ENCODE measurements at regions not wholly inside any gene's neighbourhood (a gene's known extent, or its start where the extent isn't known, plus 50 kb on each side); places are given as distances from the start of the nearest gene placed in this dataset.
A peak's percentile ranks its signal among the peaks of the same experiment; 100 is the strongest.

- DNase-seq (ENCODE audit: low read depth in 2 of 2), result no peak
Measured at GRCh38 chr5:44659334-44659733, 149.4 kb upstream of the MRPS30 start.

- DNase-seq (ENCODE audit: low read depth in 2 of 2), result no peak
Measured at GRCh38 chr5:44652674-44653073, 156.1 kb upstream of the MRPS30 start.

DNA sequence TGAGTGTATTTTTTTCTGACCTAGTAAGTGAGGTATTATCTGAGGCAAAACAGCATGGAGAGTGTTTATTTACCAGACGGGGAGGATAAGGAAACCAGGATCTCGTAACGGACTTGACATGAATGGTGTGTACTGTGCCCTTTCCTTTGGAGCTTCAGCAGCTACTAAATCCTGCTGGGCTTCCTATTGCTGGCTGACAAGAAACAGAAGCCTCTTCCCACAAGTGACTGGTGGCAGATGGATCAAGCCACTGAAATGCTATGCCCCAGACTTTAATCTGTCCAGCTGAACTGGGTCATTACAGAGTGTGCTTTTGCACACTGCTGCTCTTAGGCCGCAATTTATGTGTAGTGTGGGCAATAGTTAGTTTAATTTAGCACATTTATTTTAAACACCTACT is 162.7 kb upstream of the MRPS30 start:
- no peak for DNase-seq (ENCODE audit: low read depth in 2 of 2)

DNA sequence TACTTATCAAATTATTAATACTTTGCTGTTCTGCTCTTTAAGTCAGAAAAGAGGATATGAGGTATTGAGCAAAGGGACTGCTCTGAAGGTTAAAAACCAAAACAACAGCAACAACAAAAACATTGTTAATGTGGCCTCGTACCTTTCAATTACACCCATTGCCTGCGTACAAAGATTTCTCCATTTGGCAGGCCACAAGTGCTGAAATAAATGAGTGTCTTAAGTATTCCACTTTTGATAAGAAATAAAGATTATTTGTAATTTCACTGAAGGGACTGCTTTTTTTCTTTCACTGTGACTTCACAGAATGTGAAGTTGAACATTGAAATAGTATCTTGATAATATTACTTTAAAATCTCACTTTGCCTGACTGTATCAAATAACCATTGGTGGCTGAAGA is 163.2 kb upstream of the MRPS30 start:
- no peak for DNase-seq (ENCODE audit: low read depth in 2 of 2)

GRCh38 chr5:44644628-44645027 is 164.1 kb upstream of the MRPS30 start:
- DNase-seq (ENCODE audit: low read depth in 2 of 2), result no peak

DNA sequence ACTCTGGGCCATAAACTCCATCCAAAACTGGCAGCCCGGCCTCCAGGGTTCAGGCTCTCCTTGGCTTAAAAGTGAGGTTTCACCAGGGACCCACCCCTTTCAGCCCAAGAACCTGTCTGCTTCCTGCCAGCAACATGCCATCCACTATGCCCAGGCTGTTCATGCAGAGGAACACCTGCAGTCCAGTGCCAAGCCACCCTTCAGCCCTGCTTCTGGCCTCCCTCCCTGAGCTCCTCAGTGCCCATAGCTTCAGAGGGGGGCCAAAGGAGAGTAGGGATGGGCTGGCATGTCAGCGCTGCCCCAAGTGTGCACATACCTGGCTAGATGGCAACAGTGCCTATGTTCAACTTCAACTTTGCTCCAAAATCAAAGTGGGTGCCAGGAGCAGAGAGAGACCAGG is 166.9 kb upstream of the MRPS30 start:
- DNase-seq (ENCODE audit: low read depth in 2 of 2), result no peak

GRCh38 chr5:44640945-44641456 is 167.7 kb upstream of the MRPS30 start:
- DNase-seq (ENCODE audit: low read depth in 2 of 2), result no peak

DNA sequence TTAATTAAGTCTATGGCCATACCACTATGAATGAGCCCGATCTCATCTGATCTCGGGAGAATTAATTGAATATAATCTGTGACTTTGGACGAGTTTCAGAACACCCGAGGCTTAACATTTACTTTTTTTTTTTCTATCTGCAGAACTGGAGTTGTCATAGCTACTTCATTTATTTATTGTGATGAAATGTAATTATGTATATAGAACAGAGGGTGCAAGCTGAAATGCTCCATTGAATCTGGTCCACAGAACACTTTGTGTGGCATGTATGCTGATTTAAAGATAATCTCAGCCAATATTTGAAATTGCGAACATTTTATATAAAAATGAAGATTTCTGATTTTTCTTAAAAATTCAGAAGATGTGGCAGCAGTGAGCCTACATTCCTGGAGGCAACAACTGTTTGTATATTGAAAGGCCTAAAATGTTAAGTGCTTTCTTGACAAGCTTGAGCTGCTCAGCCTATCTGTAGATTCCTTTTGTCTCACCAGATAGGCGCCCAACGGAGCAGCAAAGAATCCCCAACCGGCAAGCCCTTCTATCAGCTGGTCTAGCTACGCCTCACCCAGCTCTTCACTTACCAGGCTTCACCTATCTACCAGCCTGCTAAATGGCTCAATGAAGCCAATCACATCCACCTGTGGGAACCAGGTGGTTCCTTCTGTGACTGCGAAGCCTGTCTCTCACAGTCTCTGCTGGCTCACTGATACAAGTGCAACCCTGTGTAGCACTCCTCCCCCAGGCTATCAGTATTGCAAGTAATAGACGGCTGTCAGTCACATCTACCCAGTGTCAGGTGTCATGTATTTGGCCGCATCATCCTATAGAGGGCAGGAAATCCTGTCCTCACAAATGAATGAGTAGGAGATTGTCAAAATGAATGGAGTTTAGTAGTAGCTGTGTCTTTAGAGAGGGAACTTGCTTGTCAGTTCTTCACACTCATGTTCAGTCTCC is 170.6 kb upstream of the MRPS30 start:
- DNase-seq (ENCODE audit: low read depth in 2 of 2), result no peak

DNA sequence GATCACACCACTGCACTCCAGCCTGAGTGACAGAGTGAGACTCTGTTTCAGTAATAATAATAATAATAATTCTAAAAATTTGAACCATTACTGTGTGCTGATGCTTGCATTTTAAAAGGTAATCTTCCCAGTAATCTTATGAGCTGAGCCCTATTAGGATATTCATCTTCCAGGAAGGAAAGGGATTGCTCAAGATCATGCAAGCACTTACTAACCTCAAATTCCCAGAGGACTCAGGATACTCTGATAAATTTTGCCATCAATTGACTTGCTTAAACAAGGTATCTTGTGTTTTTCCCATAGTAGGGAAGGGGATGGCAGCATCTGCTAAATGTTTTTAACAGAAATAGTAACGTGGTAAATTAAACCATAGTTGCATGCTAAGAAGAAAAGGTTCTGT is 176.4 kb upstream of the MRPS30 start:
- no peak for DNase-seq (ENCODE audit: low read depth in 2 of 2)

DNA sequence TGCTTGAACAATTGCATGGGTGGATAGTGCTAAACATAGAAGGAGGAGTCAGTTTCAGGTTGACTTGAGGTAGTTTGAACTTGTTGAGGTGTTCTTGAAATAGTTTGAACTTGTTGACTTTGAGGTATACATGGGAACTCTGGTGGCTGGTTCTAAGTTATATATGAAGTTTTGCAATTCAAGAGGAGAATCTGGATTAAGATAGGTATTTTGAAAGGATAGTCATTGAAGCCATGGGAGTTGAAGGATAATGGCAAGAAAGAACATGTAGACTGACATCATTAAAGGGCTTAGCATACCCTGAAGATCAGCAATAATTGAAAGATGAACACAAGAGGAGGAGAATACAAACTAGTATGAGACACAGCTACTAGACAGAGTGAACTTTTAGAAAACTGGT is 181.9 kb upstream of the MRPS30 start:
- DNase-seq (ENCODE audit: low read depth in 2 of 2), result no peak

DNA sequence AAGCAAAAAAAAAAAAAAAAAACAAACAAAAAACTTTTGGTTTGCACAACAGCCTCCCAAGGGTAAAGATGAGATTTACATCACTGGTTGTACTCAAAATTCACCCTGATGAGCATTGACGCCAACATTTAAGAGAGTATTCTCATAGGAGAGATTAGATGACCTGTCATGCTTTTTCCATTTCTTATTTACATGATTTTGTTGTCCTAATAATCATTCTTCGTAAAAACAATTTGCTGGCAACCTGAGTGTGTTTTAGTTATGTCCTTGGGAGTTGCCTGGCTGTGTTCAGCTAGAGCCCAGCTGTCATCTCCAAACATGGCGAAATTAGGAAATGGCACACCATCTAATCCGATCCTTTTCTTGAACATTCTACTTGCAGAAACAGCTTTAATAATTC is 186.4 kb upstream of the MRPS30 start:
- DNase-seq (ENCODE audit: low read depth in 2 of 2), result no peak

DNA sequence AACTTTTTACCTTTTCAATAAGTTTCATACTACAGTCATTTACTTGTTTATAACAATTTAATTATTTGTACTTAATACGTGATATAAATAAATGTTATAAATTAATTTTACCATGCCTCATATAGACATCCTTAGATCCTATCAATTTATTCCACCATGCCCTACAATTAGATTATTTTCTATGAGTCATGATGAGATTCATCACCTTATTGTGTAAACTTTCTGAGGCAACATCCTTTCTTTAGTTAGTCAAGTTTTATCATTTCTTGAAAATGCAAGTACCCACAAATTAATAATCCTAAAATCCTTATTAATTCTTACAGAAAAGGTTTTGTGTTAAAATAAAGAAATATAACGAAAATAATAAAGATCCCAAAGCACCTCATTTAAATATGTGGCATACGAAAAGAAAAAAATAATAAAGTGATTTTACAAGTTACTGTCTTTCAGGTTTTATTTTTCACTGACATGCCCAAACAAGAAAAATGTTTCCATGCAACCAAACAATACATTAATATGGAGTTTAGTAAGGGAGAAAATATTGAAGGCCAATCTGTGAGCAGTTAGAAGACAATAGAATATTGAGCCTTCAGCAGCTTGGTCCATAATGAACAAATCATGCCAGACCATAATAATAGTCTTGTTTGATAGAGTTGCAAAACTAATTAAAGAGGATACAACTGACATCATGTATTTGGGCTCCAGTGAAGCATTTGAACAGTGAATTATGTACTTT is 188.7 kb upstream of the MRPS30 start:
- no peak for DNase-seq (ENCODE audit: low read depth in 2 of 2)

- no peak for DNase-seq (ENCODE audit: low read depth in 2 of 2)
Measured at GRCh38 chr5:44614845-44615244, 193.9 kb upstream of the MRPS30 start.

DNA sequence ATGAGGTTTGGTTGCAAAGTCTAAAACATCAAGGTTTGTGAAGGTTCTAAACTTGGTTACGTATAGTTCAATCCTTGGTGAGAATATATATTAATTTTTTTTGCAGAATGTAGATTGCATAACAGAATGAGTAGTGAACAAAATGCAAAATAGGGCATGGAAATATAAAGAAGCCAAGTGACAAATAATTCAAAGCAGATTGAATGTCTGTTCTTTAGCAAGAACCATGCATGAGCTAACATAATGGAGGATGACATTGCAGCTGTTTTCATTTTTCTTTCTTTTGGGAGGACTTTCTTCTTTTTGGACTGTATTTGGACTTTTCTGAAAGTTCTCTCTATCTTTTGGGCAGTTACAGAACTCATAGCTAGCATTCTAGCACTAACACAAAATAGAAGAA is 194.8 kb upstream of the MRPS30 start:
- DNase-seq (ENCODE audit: low read depth in 2 of 2), result no peak

- DNase-seq (ENCODE audit: low read depth in 2 of 2), result no peak
Measured at GRCh38 chr5:44605926-44606325, 202.8 kb upstream of the MRPS30 start.

GRCh38 chr5:44603496-44604272 is 205.1 kb upstream of the MRPS30 start:
- DNase-seq (ENCODE audit: low read depth in 2 of 2), result no peak

DNA sequence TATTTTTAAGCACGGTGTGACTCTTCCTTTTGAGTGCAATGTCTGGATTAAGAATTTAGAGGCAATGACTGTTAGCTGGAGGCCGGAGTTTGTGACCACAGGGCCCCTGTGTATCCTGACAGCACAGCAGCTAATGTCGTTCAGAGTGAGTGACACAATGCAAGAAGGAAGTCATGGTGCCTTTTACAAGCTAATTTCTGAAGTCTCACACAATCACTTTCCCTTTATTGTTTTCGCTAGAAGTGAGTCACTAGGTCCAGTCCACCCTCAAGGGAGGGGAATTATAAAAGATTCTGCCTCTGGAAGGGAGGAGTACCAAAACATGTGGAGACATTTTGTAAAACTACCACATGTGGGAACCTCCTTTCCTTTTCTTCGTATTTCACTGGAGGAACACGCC is 185.5 kb upstream of the FGF10 start:
- DNase-seq (ENCODE audit: low read depth in 2 of 2), result no peak

DNA sequence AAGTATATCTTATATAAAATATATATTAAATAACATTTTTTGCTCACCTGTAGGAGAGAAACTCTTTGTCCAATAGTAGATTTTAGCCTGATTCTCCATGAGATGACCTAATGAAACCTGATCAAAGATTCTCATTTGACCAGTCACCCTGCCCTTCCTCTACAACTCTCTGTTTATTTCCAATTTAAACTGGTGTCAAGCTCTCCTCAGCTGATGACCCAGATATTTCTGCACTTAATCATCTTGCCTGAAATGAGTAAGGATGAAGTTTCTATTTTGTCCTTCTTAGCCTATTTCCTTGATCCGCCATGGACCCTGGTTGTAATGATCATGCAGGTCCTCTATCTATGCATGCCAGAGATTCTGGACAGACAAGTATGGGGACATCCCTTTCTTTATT is 179.3 kb upstream of the FGF10 start:
- DNase-seq (ENCODE audit: low read depth in 2 of 2), result no peak

DNA sequence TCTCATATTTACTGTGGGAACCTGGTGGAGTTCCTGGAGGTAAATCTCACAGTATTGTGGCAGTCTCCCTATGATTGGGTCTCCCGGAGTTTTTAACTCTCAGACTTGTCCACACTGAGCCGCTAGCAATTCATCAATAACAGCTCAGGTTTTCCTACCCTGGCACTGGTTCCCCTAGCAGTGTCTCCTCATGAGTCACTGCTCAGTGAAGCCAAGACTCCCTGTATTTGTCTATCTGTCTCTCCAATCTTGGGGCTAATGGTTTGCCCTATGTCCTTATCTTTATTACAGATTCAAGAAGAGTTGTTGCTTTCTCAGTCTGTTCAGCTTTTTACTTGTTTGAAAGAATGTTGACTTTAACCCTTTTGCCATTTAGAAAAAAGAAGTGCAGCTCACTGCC is 176.7 kb upstream of the FGF10 start:
- no peak for DNase-seq (ENCODE audit: low read depth in 2 of 2)

GRCh38 chr5:44565360-44565759 is 176.1 kb upstream of the FGF10 start:
- DNase-seq (ENCODE audit: low read depth in 2 of 2), result no peak

- DNase-seq (ENCODE audit: low read depth in 2 of 2), result peak; percentile 9 to 14
Measured at GRCh38 chr5:44546286-44546685, 157.1 kb upstream of the FGF10 start.

- DNase-seq (ENCODE audit: low read depth in 2 of 2), result no peak
Measured at GRCh38 chr5:44543511-44543910, 154.3 kb upstream of the FGF10 start.
